Activated CD4-positive, alpha-beta T cell treated with anti-CD3 and anti-CD28 coated beads, Interleukin-2, amount 10 ng/mL, durations not matched to agents 24 days and 14 days (primary cell): ENCODE measurements at regions not wholly inside any gene's neighbourhood (a gene's known extent, or its start where the extent isn't known, plus 50 kb on each side); places are given as distances from the start of the nearest gene placed in this dataset.

ENCODE experiments used
- DNase-seq: peaks from one replicate; pipeline ENCODE4 v3.0.0; 2022
- H3K27ac Mint-ChIP-seq: one replicate; pipeline ENCODE4 v1.8.0; 2022; ENCODE audit warnings: mild to moderate bottlenecking, mixed read lengths
- H3K27me3 Mint-ChIP-seq: one replicate; pipeline ENCODE4 v1.8.0; 2022; ENCODE audit warnings: mixed read lengths
- H3K36me3 Mint-ChIP-seq: one replicate; pipeline ENCODE4 v1.8.0; 2022; ENCODE audit warnings: low read depth, mild to moderate bottlenecking, mixed read lengths
- H3K4me1 Mint-ChIP-seq: one replicate; pipeline ENCODE4 v1.8.0; 2021; ENCODE audit warnings: mixed read lengths
- H3K4me3 Mint-ChIP-seq: one replicate; pipeline ENCODE4 v1.8.0; 2022; ENCODE audit warnings: mild to moderate bottlenecking, moderate library complexity, mixed read lengths
- H3K9me3 Mint-ChIP-seq: one replicate; pipeline ENCODE4 v1.8.0; 2021; ENCODE audit warnings: mixed read lengths
- intact Hi-C: fragments of 100-400 bp; cut with micrococcal nuclease; formaldehyde crosslinking; loops from one replicate; pipeline ENCODE4 v1.15.1; 2023

DNA sequence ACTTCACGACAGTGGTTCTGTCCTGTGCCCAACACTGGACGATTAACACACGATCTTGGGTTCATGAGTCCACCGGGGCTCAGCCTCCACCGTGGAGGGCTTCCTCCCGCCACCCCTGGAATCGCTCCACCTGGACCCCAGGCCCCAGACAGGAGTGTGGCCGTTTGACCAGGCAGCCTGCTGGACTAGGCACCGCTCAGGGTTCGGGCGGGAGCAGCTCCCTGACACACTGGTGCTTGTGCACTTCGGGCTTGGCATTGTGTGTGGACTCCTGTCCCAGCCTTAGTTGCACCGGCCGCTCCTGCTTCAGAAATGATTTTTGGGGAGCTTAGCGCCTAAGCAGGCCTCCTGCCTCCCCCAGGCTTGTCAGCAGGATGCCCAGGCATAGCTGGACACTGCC, 617.4 kb upstream of the SALL3 start:
- intact Hi-C loops = no loop called here
- no peak overlapping the region for H3K27ac Mint-ChIP-seq
- DNase-seq = no peak
- no peaks in the 10 kb centered on the region for H3K9me3 Mint-ChIP-seq
- no peaks in the 10 kb centered on the region for H3K4me1 Mint-ChIP-seq
- no peak overlapping the region for H3K4me3 Mint-ChIP-seq
- no peaks in the 10 kb centered on the region for H3K36me3 Mint-ChIP-seq
- no peaks in the 10 kb centered on the region for H3K27me3 Mint-ChIP-seq

GRCh38 chr18:78363556-78364387, 615.8 kb upstream of the SALL3 start:
- Mint-ChIP-seq H3K27ac (no peak overlapping the region), H3K4me3 (no peak overlapping the region), H3K4me1 (no peaks in the 10 kb centered on the region), H3K36me3 (no peaks in the 10 kb centered on the region), H3K27me3 (no peaks in the 10 kb centered on the region), H3K9me3 (no peaks in the 10 kb centered on the region)
- DNase-seq = peak; percentile 41
- intact Hi-C loops = no loop called here

- intact Hi-C loops = no loop called here
Observed at GRCh38 chr18:78364388-78364960, 615.1 kb upstream of the SALL3 start.

DNA sequence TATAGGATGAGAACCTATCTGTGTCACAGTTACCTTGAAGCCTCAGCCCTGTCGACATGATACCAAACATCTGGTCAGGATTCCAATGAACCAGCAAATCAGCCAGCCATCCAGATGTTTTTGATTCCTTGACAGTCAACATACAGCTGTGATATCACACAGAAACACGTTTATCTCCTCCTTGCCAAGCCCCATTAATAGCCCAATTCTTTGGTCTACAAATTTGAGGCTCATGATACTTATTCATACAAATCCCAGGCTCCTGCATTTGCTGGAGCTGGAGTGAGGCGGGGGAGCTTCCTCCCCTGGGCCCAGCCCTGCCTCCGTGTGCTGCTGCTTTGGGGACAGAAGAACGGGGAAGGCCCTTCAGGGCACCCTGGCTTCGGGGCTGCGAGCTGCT, 611.6 kb upstream of the SALL3 start:
- intact Hi-C loops = no loop called here
- Mint-ChIP-seq H3K9me3 (no peaks in the 10 kb centered on the region), H3K4me3 (no peak overlapping the region), H3K36me3 (no peaks in the 10 kb centered on the region), H3K27me3 (no peaks in the 10 kb centered on the region), H3K4me1 (no peaks in the 10 kb centered on the region), H3K27ac (no peak overlapping the region)
- DNase-seq = peak; percentile 19

More at GRCh38 chr18:78364388-78364960, 615.1 kb upstream of the SALL3 start:
- Mint-ChIP-seq H3K4me1 (no peaks in the 10 kb centered on the region), H3K36me3 (no peaks in the 10 kb centered on the region), H3K9me3 (no peaks in the 10 kb centered on the region), H3K27me3 (no peaks in the 10 kb centered on the region), H3K4me3 (no peak overlapping the region), H3K27ac (no peak overlapping the region)
- peak; percentile 41 for DNase-seq

DNA sequence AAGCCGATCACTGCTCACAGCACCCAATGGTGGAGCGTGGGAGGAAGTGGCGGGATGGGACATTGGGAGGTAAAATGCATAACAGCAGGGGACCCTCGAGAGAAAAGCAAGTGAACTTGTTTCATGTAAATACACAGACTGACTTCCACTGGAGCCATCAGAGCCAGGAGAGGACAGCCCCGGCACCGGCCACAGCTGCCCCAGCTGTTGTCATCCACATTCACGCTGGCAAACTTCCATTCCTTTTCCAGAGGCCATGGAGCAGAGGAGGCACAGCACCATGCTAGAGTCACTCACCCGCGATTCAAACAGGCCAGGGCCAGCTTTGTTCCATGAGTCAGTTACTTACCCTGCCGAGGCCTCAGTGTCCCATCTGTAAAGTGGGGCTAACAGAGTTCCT, 610.9 kb upstream of the SALL3 start:
- intact Hi-C loops = no loop called here
- Mint-ChIP-seq H3K9me3 (no peaks in the 10 kb centered on the region), H3K4me3 (no peak overlapping the region), H3K4me1 (no peaks in the 10 kb centered on the region), H3K27me3 (no peaks in the 10 kb centered on the region), H3K36me3 (no peaks in the 10 kb centered on the region), H3K27ac (no peak overlapping the region)
- DNase-seq = peak; percentile 28

- no peaks in the 10 kb centered on the region for H3K9me3 Mint-ChIP-seq
- H3K36me3 Mint-ChIP-seq = no peaks in the 10 kb centered on the region
- no peaks in the 10 kb centered on the region for H3K4me1 Mint-ChIP-seq
- H3K27me3 Mint-ChIP-seq = no peaks in the 10 kb centered on the region
- H3K4me3 Mint-ChIP-seq = no peak overlapping the region
- H3K27ac Mint-ChIP-seq = no peak overlapping the region
- intact Hi-C loops = no loop called here
- DNase-seq = no peak
Observed at GRCh38 chr18:78376046-78376445, 603.6 kb upstream of the SALL3 start.

GRCh38 chr18:78378403-78378802, 601.2 kb upstream of the SALL3 start:
- no peaks in the 10 kb centered on the region for H3K9me3 Mint-ChIP-seq
- intact Hi-C loops = no loop called here

GRCh38 chr18:78378983-78379382, 600.6 kb upstream of the SALL3 start:
- no peaks in the 10 kb centered on the region for H3K27me3 Mint-ChIP-seq
- DNase-seq = peak; percentile 25
- intact Hi-C loops = no loop called here
- no peaks in the 10 kb centered on the region for H3K36me3 Mint-ChIP-seq
- no peaks in the 10 kb centered on the region for H3K9me3 Mint-ChIP-seq
- H3K4me3 Mint-ChIP-seq = no peak overlapping the region
- H3K4me1 Mint-ChIP-seq = no peaks in the 10 kb centered on the region
- H3K27ac Mint-ChIP-seq = no peak overlapping the region

More at GRCh38 chr18:78378403-78378802, 601.2 kb upstream of the SALL3 start:
- H3K36me3 Mint-ChIP-seq = no peaks in the 10 kb centered on the region
- H3K4me1 Mint-ChIP-seq = no peaks in the 10 kb centered on the region
- no peaks in the 10 kb centered on the region for H3K27me3 Mint-ChIP-seq
- H3K27ac Mint-ChIP-seq = no peak overlapping the region
- H3K4me3 Mint-ChIP-seq = no peak overlapping the region
- no peak for DNase-seq

GRCh38 chr18:78390348-78390951, 589.2 kb upstream of the SALL3 start:
- DNase-seq = peak; percentile 22
- Mint-ChIP-seq H3K4me3 (no peak overlapping the region), H3K36me3 (no peaks in the 10 kb centered on the region), H3K27me3 (no peaks in the 10 kb centered on the region), H3K4me1 (no peaks in the 10 kb centered on the region), H3K9me3 (peaks cover 7% of the 10 kb centered on the region), H3K27ac (no peak overlapping the region)
- intact Hi-C loops = no loop called here

DNA sequence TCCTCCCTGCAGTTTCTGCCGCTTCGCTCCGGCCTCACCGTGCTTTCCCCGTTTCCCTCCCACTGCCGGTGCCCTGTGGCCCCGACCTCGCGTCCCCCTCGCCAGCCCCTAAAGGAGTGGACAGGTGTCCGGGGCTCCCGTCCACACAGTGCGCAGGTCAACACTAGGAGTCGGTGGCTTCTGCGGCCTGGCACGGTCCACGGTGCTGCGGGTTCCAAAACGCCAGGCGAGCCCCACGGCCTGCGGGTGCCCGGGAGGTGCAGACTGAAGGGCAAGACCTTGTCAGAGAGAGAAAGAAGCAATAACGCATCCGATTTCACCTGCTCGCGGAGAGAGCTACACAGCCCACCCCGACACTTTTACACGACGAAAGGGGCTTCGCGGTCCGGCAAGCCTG, 588.7 kb upstream of the SALL3 start:
- Mint-ChIP-seq H3K9me3 (peaks cover 7% of the 10 kb centered on the region), H3K36me3 (no peaks in the 10 kb centered on the region), H3K4me3 (no peak overlapping the region), H3K27me3 (no peaks in the 10 kb centered on the region), H3K27ac (no peak overlapping the region), H3K4me1 (no peaks in the 10 kb centered on the region)
- DNase-seq = peak; percentile 33
- intact Hi-C loops = no loop called here

- H3K9me3 Mint-ChIP-seq = peaks cover 7% of the 10 kb centered on the region
Observed at GRCh38 chr18:78393086-78393862, 586.3 kb upstream of the SALL3 start.

DNA sequence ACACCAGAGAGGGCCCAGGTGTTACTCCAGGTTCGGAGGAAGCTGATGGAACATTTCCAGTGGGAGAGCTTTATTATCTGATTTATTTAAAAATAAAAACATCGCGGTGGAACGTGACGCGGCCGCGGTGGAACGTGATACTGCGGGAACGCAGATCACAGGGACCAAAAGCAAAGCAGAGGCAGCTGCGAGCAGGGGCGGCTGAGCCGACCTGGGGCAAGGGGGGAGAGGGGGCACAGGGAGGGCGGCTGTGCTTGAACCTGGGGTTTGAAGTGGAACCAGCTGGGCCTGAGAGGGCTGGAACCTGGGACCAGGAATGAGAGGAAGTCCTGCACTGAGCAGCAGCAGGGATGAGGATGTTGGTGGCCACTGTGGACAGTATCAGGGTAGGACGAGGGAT, 583.5 kb upstream of the SALL3 start:
- intact Hi-C loops = no loop called here
- Mint-ChIP-seq H3K4me1 (no peaks in the 10 kb centered on the region), H3K36me3 (no peaks in the 10 kb centered on the region), H3K27ac (no peak overlapping the region), H3K9me3 (no peaks in the 10 kb centered on the region), H3K27me3 (no peaks in the 10 kb centered on the region), H3K4me3 (no peak overlapping the region)
- no peak for DNase-seq

More at GRCh38 chr18:78393086-78393862, 586.3 kb upstream of the SALL3 start:
- intact Hi-C loops = no loop called here
- H3K4me1 Mint-ChIP-seq = no peaks in the 10 kb centered on the region
- no peaks in the 10 kb centered on the region for H3K36me3 Mint-ChIP-seq
- no peak overlapping the region for H3K27ac Mint-ChIP-seq
- H3K27me3 Mint-ChIP-seq = no peaks in the 10 kb centered on the region
- DNase-seq = peak; percentile 23
- no peak overlapping the region for H3K4me3 Mint-ChIP-seq

DNA sequence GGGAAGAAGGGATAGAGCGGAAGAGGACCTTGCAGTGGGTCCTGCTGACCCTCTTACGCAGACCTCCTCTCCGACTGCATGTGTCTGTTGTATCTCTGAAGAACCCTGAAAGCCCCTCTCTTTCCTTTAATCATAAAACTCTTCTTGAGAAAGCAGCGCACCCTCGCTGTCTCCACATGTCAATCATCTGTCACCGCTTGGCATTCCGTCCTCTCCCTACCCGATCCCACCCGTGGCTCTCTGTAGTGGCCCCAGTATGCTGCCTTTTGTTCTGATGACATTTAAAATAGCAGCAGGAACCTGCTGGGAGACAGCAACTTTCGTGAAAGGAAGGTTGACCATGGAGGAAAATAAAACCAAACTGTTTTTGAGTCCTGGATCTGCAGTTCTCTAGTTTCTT, 582.9 kb upstream of the SALL3 start:
- no peaks in the 10 kb centered on the region for H3K9me3 Mint-ChIP-seq
- H3K4me1 Mint-ChIP-seq = no peaks in the 10 kb centered on the region
- DNase-seq = no peak
- no peak overlapping the region for H3K27ac Mint-ChIP-seq
- no peaks in the 10 kb centered on the region for H3K27me3 Mint-ChIP-seq
- intact Hi-C loops = no loop called here
- no peak overlapping the region for H3K4me3 Mint-ChIP-seq
- H3K36me3 Mint-ChIP-seq = no peaks in the 10 kb centered on the region

DNA sequence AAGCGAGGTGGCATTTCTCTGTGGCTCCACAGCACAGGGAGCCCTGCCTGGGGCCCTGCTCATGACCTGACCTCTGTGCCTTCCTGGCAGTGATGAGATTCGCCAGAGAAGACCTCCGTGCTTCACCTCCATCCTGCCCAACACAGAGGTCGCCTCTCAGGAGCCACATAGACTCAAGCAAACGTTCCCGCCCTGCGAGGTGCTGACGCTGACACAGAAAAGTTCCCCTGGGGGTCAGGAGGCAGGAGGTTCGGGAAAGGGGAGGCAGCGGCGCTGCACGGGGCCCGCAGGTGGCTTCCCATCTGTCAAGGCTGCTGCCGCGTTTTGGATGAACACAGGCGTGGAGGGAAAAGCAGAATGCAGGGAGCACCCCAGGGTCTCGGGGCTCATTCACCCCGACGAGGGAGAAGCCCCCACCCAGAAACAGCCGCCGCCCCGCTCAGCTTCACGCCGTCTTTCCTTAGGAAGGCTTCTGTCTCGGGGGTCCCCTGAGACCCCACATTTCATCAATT, 579.6 kb upstream of the SALL3 start:
- H3K27ac Mint-ChIP-seq = no peak overlapping the region
- H3K36me3 Mint-ChIP-seq = no peaks in the 10 kb centered on the region
- intact Hi-C loops = no loop called here
- H3K4me3 Mint-ChIP-seq = no peak overlapping the region
- DNase-seq = no peak
- no peaks in the 10 kb centered on the region for H3K4me1 Mint-ChIP-seq
- no peaks in the 10 kb centered on the region for H3K9me3 Mint-ChIP-seq
- H3K27me3 Mint-ChIP-seq = no peaks in the 10 kb centered on the region
